Gastroesophageal sphincter (tissue), 3 donors: ENCODE measurements at regions not wholly inside any gene's neighbourhood (a gene's known extent, or its start where the extent isn't known, plus 50 kb on each side); places are given as distances from the start of the nearest gene placed in this dataset.

Source experiments
- CTCF ChIP-seq, 4 experiments: fragments of 200-600 bp in 2 of 4; fragments of 450-650 bp in 2 of 4; sonication (generic) in 1 of 4; IDR thresholded peaks; one replicate each; pipeline ENCODE4 v1.5.1; 2017 to 2019; ENCODE audit warnings: antibody characterized with exemption in 4 of 4, mild to moderate bottlenecking in 2 of 4, moderate library complexity in 2 of 4
- POLR2A ChIP-seq, 2 donors: fragments of 450-650 bp; IDR thresholded peaks; one replicate each; pipeline ENCODE4 v1.6.1; 2017; ENCODE audit warnings: antibody characterized with exemption in 2 of 2, mild to moderate bottlenecking in 2 of 2, moderate library complexity in 1 of 2
- POLR2AphosphoS5 ChIP-seq: sonication (generic); formaldehyde crosslinking; IDR thresholded peaks from one replicate; pipeline ENCODE4 v1.6.1; 2017; ENCODE audit warnings: antibody characterized with exemption

DNA sequence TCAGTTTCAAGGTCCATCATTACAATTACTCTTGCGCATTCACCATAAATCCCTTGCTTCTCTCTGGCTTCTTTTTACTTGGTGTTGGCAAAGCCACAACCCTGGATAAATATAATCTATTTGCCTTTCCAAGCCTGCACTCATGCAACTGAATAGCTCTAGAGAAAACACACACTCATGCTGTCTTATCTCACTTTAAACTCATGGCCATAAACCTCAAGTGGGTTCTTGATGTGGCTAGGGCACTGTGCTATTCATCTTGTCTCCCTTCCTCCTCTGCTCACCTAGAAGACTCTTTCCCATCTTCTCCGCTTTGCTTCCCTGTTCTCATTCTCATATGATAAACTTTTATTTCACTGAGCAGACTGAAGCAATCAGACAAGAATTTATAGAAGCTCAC lies 165.4 kb upstream of the MTPN start:
- TF ChIP-seq POLR2AphosphoS5 (no peak), CTCF (IDR thresholded peaks at IDR 0.05) (no peak), POLR2A (IDR thresholded peaks at IDR 0.05) (no peak)
